ENCODE measurements at regions not wholly inside any gene's neighbourhood (a gene's known extent, or its start where the extent isn't known, plus 50 kb on each side); places are given as distances from the start of the nearest gene placed in this dataset.

GRCh38 chr15:60283936-60284335, 113.8 kb downstream of the ANXA2 start:
- Histone ChIP-seq H3K4me3 (no peak overlapping the region), H3K9me2 (ENCODE audit: insufficient read depth) (peaks cover 10% of the 10 kb centered on the region), H3F3A (replicated peaks; ENCODE audit: low read depth) (no peaks in the 10 kb centered on the region), H3K4me1 (ENCODE audit: insufficient read depth) (no peaks in the 10 kb centered on the region), H3K36me3 (ENCODE audit: insufficient read depth) (no peaks in the 10 kb centered on the region), H3K79me2 (replicated peaks; ENCODE audit: insufficient read depth) (no peaks in the 10 kb centered on the region), H4K20me1 (replicated peaks; ENCODE audit: insufficient read depth) (no peaks in the 10 kb centered on the region), H2AFZ (no peak overlapping the region), H3K4me2 (no peak overlapping the region), H3K27ac (ENCODE audit: low read depth) (no peak overlapping the region), H3K27me3 (ENCODE audit: insufficient read depth) (no peaks in the 10 kb centered on the region)
- peaks cover 2% of the 10 kb centered on the region for H3K27me3 Mint-ChIP-seq (ENCODE audit: insufficient read depth, low read depth, poor library complexity)
- DNase-seq (ENCODE audit: low spot score) (no peak), ATAC-seq (no peak)
- TF ChIP-seq EZH2phosphoT487 (IDR thresholded peaks at IDR 0.05; ENCODE audit: unreplicated experiment): no peak
- TF ChIP-seq EZH2 (IDR thresholded peaks at IDR 0.05; ENCODE audit: low read depth, unreplicated experiment): no peak
- no peak for TF ChIP-seq ZNF331 (CRISPR knock-in tag; IDR thresholded peaks at IDR 0.05; ENCODE audit: low read depth)
- TF ChIP-seq ZNF114 (CRISPR knock-in tag; IDR thresholded peaks at IDR 0.05): no peak
- no peak for TF ChIP-seq STAT1 (IDR thresholded peaks at IDR 0.05; ENCODE audit: unreplicated experiment)
- no peak for TF ChIP-seq JUNB (IDR thresholded peaks at IDR 0.05; ENCODE audit: unreplicated experiment)
- no peak for TF ChIP-seq NANOG (IDR thresholded peaks at IDR 0.05; ENCODE audit: borderline replicate concordance)
- TF ChIP-seq, protein P1, sequence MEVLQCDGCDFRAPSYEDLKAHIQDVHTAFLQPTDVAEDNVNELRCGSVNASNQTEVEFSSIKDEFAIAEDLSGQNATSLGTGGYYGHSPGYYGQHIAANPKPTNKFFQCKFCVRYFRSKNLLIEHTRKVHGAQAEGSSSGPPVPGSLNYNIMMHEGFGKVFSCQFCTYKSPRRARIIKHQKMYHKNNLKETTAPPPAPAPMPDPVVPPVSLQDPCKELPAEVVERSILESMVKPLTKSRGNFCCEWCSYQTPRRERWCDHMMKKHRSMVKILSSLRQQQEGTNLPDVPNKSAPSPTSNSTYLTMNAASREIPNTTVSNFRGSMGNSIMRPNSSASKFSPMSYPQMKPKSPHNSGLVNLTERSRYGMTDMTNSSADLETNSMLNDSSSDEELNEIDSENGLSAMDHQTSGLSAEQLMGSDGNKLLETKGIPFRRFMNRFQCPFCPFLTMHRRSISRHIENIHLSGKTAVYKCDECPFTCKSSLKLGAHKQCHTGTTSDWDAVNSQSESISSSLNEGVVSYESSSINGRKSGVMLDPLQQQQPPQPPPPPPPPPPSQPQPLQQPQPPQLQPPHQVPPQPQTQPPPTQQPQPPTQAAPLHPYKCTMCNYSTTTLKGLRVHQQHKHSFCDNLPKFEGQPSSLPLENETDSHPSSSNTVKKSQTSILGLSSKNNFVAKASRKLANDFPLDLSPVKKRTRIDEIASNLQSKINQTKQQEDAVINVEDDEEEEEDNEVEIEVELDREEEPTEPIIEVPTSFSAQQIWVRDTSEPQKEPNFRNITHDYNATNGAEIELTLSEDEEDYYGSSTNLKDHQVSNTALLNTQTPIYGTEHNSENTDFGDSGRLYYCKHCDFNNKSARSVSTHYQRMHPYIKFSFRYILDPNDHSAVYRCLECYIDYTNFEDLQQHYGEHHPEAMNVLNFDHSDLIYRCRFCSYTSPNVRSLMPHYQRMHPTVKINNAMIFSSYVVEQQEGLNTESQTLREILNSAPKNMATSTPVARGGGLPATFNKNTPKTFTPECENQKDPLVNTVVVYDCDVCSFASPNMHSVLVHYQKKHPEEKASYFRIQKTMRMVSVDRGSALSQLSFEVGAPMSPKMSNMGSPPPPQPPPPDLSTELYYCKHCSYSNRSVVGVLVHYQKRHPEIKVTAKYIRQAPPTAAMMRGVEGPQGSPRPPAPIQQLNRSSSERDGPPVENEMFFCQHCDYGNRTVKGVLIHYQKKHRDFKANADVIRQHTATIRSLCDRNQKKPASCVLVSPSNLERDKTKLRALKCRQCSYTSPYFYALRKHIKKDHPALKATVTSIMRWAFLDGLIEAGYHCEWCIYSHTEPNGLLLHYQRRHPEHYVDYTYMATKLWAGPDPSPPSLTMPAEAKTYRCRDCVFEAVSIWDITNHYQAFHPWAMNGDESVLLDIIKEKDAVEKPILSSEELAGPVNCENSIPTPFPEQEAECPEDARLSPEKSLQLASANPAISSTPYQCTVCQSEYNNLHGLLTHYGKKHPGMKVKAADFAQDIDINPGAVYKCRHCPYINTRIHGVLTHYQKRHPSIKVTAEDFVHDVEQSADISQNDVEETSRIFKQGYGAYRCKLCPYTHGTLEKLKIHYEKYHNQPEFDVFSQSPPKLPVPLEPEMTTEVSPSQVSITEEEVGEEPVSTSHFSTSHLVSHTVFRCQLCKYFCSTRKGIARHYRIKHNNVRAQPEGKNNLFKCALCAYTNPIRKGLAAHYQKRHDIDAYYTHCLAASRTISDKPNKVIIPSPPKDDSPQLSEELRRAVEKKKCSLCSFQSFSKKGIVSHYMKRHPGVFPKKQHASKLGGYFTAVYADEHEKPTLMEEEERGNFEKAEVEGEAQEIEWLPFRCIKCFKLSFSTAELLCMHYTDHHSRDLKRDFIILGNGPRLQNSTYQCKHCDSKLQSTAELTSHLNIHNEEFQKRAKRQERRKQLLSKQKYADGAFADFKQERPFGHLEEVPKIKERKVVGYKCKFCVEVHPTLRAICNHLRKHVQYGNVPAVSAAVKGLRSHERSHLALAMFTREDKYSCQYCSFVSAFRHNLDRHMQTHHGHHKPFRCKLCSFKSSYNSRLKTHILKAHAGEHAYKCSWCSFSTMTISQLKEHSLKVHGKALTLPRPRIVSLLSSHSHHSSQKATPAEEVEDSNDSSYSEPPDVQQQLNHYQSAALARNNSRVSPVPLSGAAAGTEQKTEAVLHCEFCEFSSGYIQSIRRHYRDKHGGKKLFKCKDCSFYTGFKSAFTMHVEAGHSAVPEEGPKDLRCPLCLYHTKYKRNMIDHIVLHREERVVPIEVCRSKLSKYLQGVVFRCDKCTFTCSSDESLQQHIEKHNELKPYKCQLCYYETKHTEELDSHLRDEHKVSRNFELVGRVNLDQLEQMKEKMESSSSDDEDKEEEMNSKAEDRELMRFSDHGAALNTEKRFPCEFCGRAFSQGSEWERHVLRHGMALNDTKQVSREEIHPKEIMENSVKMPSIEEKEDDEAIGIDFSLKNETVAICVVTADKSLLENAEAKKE (CRISPR knock-in tag; IDR thresholded peaks at IDR 0.05): no peak
- TF ChIP-seq, protein P2, sequence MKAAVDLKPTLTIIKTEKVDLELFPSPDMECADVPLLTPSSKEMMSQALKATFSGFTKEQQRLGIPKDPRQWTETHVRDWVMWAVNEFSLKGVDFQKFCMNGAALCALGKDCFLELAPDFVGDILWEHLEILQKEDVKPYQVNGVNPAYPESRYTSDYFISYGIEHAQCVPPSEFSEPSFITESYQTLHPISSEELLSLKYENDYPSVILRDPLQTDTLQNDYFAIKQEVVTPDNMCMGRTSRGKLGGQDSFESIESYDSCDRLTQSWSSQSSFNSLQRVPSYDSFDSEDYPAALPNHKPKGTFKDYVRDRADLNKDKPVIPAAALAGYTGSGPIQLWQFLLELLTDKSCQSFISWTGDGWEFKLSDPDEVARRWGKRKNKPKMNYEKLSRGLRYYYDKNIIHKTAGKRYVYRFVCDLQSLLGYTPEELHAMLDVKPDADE (IDR thresholded peaks at IDR 0.05): no peak
- TF ChIP-seq CTCF (conservative IDR thresholded peaks at IDR 0.05; ENCODE audit: low read depth in 2 of 2): no peak
- no peak for TF ChIP-seq CREB1 (CRISPR knock-in tag; IDR thresholded peaks at IDR 0.05; ENCODE audit: low read depth)
- TF ChIP-seq, protein P3, sequence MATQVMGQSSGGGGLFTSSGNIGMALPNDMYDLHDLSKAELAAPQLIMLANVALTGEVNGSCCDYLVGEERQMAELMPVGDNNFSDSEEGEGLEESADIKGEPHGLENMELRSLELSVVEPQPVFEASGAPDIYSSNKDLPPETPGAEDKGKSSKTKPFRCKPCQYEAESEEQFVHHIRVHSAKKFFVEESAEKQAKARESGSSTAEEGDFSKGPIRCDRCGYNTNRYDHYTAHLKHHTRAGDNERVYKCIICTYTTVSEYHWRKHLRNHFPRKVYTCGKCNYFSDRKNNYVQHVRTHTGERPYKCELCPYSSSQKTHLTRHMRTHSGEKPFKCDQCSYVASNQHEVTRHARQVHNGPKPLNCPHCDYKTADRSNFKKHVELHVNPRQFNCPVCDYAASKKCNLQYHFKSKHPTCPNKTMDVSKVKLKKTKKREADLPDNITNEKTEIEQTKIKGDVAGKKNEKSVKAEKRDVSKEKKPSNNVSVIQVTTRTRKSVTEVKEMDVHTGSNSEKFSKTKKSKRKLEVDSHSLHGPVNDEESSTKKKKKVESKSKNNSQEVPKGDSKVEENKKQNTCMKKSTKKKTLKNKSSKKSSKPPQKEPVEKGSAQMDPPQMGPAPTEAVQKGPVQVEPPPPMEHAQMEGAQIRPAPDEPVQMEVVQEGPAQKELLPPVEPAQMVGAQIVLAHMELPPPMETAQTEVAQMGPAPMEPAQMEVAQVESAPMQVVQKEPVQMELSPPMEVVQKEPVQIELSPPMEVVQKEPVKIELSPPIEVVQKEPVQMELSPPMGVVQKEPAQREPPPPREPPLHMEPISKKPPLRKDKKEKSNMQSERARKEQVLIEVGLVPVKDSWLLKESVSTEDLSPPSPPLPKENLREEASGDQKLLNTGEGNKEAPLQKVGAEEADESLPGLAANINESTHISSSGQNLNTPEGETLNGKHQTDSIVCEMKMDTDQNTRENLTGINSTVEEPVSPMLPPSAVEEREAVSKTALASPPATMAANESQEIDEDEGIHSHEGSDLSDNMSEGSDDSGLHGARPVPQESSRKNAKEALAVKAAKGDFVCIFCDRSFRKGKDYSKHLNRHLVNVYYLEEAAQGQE (IDR thresholded peaks at IDR 0.05; ENCODE audit: unreplicated experiment): no peak
- TF ChIP-seq POLR2AphosphoS5 (IDR thresholded peaks at IDR 0.05; ENCODE audit: low read depth): no peak
- peaks cover 19% of the 10 kb centered on the region for H3K9me3 Mint-ChIP-seq
- H3K27ac Mint-ChIP-seq: no peak overlapping the region
- H3K4me3 Mint-ChIP-seq: no peak overlapping the region
- H3K36me3 Mint-ChIP-seq (ENCODE audit: low read depth): peaks cover 15% of the 10 kb centered on the region
- H3K4me1 Mint-ChIP-seq: peaks cover 8% of the 10 kb centered on the region; the same call in 2 of the 3 replicates
